CD4-positive, alpha-beta T cell treated with Interleukin-15 for 4 hours (primary cell): ENCODE measurements at regions not wholly inside any gene's neighbourhood (a gene's known extent, or its start where the extent isn't known, plus 50 kb on each side); places are given as distances from the start of the nearest gene placed in this dataset.
"Not testable (repeated sequence)": the region's sequence is repeated elsewhere in the genome, so short reads cannot be mapped to it uniquely, and the experiment has no call there.

Experiments used
- DNase-seq: peaks from one replicate; pipeline ENCODE4 v3.0.0-alpha.2; 2020; ENCODE audit warnings: low spot score

- no peak for DNase-seq
These were observed 353.3 kb downstream of the HACE1 start for GRCh38 chr6:104506429-104506828.

- no peak for DNase-seq
These were observed 353.9 kb downstream of the HACE1 start for GRCh38 chr6:104505838-104506237.

GRCh38 chr6:104500265-104500664, 359.5 kb downstream of the HACE1 start:
- DNase-seq, result no peak

- DNase-seq, result no peak
These were observed 373.7 kb downstream of the HACE1 start for GRCh38 chr6:104486035-104486434.

GRCh38 chr6:104484626-104485025, 375.1 kb downstream of the HACE1 start:
- DNase-seq, result no peak

GRCh38 chr6:104484191-104484590, 375.5 kb downstream of the HACE1 start:
- DNase-seq, result no peak

GRCh38 chr6:104483225-104483834, 376.4 kb downstream of the HACE1 start:
- no peak for DNase-seq

- DNase-seq, result no peak
These were observed 382.1 kb downstream of the HACE1 start for GRCh38 chr6:104477569-104477968.

GRCh38 chr6:104473021-104473429, 386.7 kb downstream of the HACE1 start:
- no peak for DNase-seq

- no peak for DNase-seq
These were observed 387.5 kb downstream of the HACE1 start for GRCh38 chr6:104472021-104472901.

GRCh38 chr6:104466306-104466705, 393.4 kb downstream of the HACE1 start:
- no peak for DNase-seq

- DNase-seq, result no peak
These were observed 396.7 kb downstream of the HACE1 start for GRCh38 chr6:104462811-104463599.

GRCh38 chr6:104460738-104461483, 398.8 kb downstream of the HACE1 start:
- DNase-seq, result no peak

- no peak for DNase-seq
These were observed 400.2 kb downstream of the HACE1 start for GRCh38 chr6:104459543-104459942.

- no peak for DNase-seq
These were observed 409.8 kb downstream of the HACE1 start for GRCh38 chr6:104449918-104450317.

GRCh38 chr6:104446101-104447080, 413.3 kb downstream of the HACE1 start:
- not testable (repeated sequence) for DNase-seq

- DNase-seq, result no peak
These were observed 425.2 kb downstream of the HACE1 start for GRCh38 chr6:104434519-104434918.

- no peak for DNase-seq
These were observed 428.6 kb downstream of the HACE1 start for GRCh38 chr6:104431096-104431495.

- DNase-seq, result no peak
These were observed 431.5 kb downstream of the HACE1 start for GRCh38 chr6:104428184-104428583.

GRCh38 chr6:104423691-104424090, 436.0 kb downstream of the HACE1 start:
- no peak for DNase-seq

GRCh38 chr6:104421650-104422049, 438.1 kb downstream of the HACE1 start:
- no peak for DNase-seq
